HCT116 (cell line): ENCODE measurements at regions not wholly inside any gene's neighbourhood (a gene's known extent, or its start where the extent isn't known, plus 50 kb on each side); places are given as distances from the start of the nearest gene placed in this dataset.

Experiments
- CEBPB ChIP-seq: IDR thresholded peaks from 2 replicates; pipeline ENCODE4 v1.6.1; 2012; ENCODE audit warnings: low read depth
- POLR2A ChIP-seq: IDR thresholded peaks from 2 replicates; pipeline ENCODE4 v1.7.0; 2011; ENCODE audit warnings: borderline replicate concordance; ENCODE audit not compliant: insufficient read depth, insufficient read length; ENCODE audit errors: extremely low read depth
- POLR2AphosphoS5 ChIP-seq: IDR thresholded peaks from 2 replicates; pipeline ENCODE4 v1.6.1; 2011; ENCODE audit warnings: mild to moderate bottlenecking, low read depth, low read length, moderate library complexity
- SRF ChIP-seq: IDR thresholded peaks from 2 replicates; pipeline ENCODE4 v1.6.1; 2012; ENCODE audit warnings: low read depth
- YY1 ChIP-seq: IDR thresholded peaks from 2 replicates; pipeline ENCODE4 v1.6.1; 2011; ENCODE audit warnings: low read length, low read depth, moderate library complexity, mild to moderate bottlenecking; ENCODE audit not compliant: insufficient replicate concordance; ENCODE audit errors: extremely low read depth
- TF ChIP-seq, protein P1 (sequence below), 3 experiments: fragments of 200-600 bp in 1 of 3; sonication (generic) in 1 of 3; IDR thresholded peaks in 2 of 3; conservative IDR thresholded peaks in 1 of 3; 2 replicates each; pipeline ENCODE4 v1.5.1; 2012 to 2017; ENCODE audit warnings: low read depth in 2 of 3, low read length in 2 of 3, antibody characterized with exemption in 1 of 3, borderline replicate concordance in 1 of 3, control low read depth in 1 of 3, mild to moderate bottlenecking in 1 of 3, mixed read lengths in 1 of 3, mixed run types in 1 of 3, moderate library complexity in 1 of 3; ENCODE audit not compliant: insufficient read depth in 1 of 3
- TF ChIP-seq, protein P2 (sequence below): IDR thresholded peaks from 2 replicates; pipeline ENCODE4 v1.6.1; 2011; ENCODE audit warnings: mild to moderate bottlenecking, low read length, moderate library complexity; ENCODE audit not compliant: insufficient replicate concordance; ENCODE audit errors: extremely low read depth
- TF ChIP-seq, protein P3 (sequence below): IDR thresholded peaks from 2 replicates; pipeline ENCODE4 v1.6.1; 2012

DNA sequence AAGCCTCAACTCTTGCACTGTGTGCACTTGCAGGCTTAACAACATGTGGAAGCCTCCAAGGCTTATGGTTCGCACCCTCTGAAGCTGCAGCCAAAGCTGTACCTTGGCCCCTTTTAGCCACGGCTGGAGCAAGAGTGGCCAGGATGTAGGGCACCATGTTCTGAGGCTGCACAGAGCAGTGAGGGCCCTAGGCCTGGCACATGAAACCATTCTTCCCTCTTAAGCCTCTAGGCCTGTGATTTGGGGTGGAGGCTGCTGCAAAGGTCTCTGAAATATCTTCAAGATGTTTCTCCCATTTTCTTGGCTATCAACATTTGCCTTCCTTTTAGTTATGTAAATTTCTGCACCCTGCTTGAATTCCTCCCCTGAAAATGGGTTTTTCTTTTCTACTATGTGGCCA is 161.9 kb upstream of the SPATS2L start:
- TF ChIP-seq, protein P1, sequence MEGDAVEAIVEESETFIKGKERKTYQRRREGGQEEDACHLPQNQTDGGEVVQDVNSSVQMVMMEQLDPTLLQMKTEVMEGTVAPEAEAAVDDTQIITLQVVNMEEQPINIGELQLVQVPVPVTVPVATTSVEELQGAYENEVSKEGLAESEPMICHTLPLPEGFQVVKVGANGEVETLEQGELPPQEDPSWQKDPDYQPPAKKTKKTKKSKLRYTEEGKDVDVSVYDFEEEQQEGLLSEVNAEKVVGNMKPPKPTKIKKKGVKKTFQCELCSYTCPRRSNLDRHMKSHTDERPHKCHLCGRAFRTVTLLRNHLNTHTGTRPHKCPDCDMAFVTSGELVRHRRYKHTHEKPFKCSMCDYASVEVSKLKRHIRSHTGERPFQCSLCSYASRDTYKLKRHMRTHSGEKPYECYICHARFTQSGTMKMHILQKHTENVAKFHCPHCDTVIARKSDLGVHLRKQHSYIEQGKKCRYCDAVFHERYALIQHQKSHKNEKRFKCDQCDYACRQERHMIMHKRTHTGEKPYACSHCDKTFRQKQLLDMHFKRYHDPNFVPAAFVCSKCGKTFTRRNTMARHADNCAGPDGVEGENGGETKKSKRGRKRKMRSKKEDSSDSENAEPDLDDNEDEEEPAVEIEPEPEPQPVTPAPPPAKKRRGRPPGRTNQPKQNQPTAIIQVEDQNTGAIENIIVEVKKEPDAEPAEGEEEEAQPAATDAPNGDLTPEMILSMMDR (IDR thresholded peaks at IDR 0.05 in 2 of 3, conservative IDR thresholded peaks at IDR 0.05 in 1 of 3; ENCODE audit: borderline replicate concordance in 1 of 3, insufficient read depth in 1 of 3, low read depth in 2 of 3, low read length in 2 of 3) = no peak
- TF ChIP-seq SRF (no peak), YY1 (no peak), POLR2AphosphoS5 (no peak), CEBPB (no peak), POLR2A (no peak)
- TF ChIP-seq, protein P2, sequence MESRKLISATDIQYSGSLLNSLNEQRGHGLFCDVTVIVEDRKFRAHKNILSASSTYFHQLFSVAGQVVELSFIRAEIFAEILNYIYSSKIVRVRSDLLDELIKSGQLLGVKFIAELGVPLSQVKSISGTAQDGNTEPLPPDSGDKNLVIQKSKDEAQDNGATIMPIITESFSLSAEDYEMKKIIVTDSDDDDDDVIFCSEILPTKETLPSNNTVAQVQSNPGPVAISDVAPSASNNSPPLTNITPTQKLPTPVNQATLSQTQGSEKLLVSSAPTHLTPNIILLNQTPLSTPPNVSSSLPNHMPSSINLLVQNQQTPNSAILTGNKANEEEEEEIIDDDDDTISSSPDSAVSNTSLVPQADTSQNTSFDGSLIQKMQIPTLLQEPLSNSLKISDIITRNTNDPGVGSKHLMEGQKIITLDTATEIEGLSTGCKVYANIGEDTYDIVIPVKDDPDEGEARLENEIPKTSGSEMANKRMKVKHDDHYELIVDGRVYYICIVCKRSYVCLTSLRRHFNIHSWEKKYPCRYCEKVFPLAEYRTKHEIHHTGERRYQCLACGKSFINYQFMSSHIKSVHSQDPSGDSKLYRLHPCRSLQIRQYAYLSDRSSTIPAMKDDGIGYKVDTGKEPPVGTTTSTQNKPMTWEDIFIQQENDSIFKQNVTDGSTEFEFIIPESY = no peak
- TF ChIP-seq, protein P3, sequence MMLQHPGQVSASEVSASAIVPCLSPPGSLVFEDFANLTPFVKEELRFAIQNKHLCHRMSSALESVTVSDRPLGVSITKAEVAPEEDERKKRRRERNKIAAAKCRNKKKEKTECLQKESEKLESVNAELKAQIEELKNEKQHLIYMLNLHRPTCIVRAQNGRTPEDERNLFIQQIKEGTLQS = no peak
